ENCODE measurements at regions not wholly inside any gene's neighbourhood (a gene's known extent, or its start where the extent isn't known, plus 50 kb on each side); places are given as distances from the start of the nearest gene placed in this dataset.
"Not testable (repeated sequence)": the region's sequence is repeated elsewhere in the genome, so short reads cannot be mapped to it uniquely, and the experiment has no call there.

- DNase-seq (ENCODE audit: low read depth): no peak
Measured at GRCh38 chr9:90147426-90147825, 495.2 kb downstream of the DIRAS2 start.

GRCh38 chr9:90156318-90156717 is 486.3 kb downstream of the DIRAS2 start:
- no peak for DNase-seq (ENCODE audit: low read depth)

GRCh38 chr9:90162326-90162725 is 480.3 kb downstream of the DIRAS2 start:
- DNase-seq (ENCODE audit: low read depth): no peak

GRCh38 chr9:90162819-90163218 is 479.8 kb downstream of the DIRAS2 start:
- DNase-seq (ENCODE audit: low read depth): no peak

- DNase-seq (ENCODE audit: low read depth): no peak
Measured at GRCh38 chr9:90165281-90165680, 477.3 kb downstream of the DIRAS2 start.

- not testable (repeated sequence) for DNase-seq (ENCODE audit: low read depth)
Measured at GRCh38 chr9:90166374-90166773, 476.2 kb downstream of the DIRAS2 start.

- DNase-seq (ENCODE audit: low read depth): no peak
Measured at GRCh38 chr9:90167914-90168313, 474.7 kb downstream of the DIRAS2 start.

GRCh38 chr9:90169490-90169889 is 473.1 kb downstream of the DIRAS2 start:
- no peak for DNase-seq (ENCODE audit: low read depth)

GRCh38 chr9:90173935-90174334 is 468.7 kb downstream of the DIRAS2 start:
- not testable (repeated sequence) for DNase-seq (ENCODE audit: low read depth)

GRCh38 chr9:90174346-90174745 is 468.3 kb downstream of the DIRAS2 start:
- not testable (repeated sequence) for DNase-seq (ENCODE audit: low read depth)

GRCh38 chr9:90175257-90175656 is 467.4 kb downstream of the DIRAS2 start:
- no peak for DNase-seq (ENCODE audit: low read depth)

GRCh38 chr9:90175865-90176264 is 466.8 kb downstream of the DIRAS2 start:
- DNase-seq (ENCODE audit: low read depth): no peak

GRCh38 chr9:90176901-90177300 is 465.7 kb downstream of the DIRAS2 start:
- DNase-seq (ENCODE audit: low read depth): no peak

- no peak for DNase-seq (ENCODE audit: low read depth)
Measured at GRCh38 chr9:90180381-90180780, 462.2 kb downstream of the DIRAS2 start.

GRCh38 chr9:90188656-90189055 is 454.0 kb downstream of the DIRAS2 start:
- DNase-seq (ENCODE audit: low read depth): no peak

GRCh38 chr9:90189306-90189705 is 453.3 kb downstream of the DIRAS2 start:
- no peak for DNase-seq (ENCODE audit: low read depth)

GRCh38 chr9:90192465-90192864 is 450.2 kb downstream of the DIRAS2 start:
- peak; percentile 38 for DNase-seq (ENCODE audit: low read depth)

GRCh38 chr9:90198956-90199355 is 443.7 kb downstream of the DIRAS2 start:
- no peak for DNase-seq (ENCODE audit: low read depth)

GRCh38 chr9:90201766-90202165 is 440.9 kb downstream of the DIRAS2 start:
- no peak for DNase-seq (ENCODE audit: low read depth)

- DNase-seq (ENCODE audit: low read depth): no peak
Measured at GRCh38 chr9:90204128-90204831, 438.3 kb downstream of the DIRAS2 start.

- DNase-seq (ENCODE audit: low read depth): not testable (repeated sequence)
Measured at GRCh38 chr9:90213045-90213444, 429.6 kb downstream of the DIRAS2 start.

GRCh38 chr9:90219548-90220118 is 423.0 kb downstream of the DIRAS2 start:
- DNase-seq (ENCODE audit: low read depth): no peak

- DNase-seq (ENCODE audit: low read depth): not testable (repeated sequence)
Measured at GRCh38 chr9:90221899-90222298, 420.7 kb downstream of the DIRAS2 start.

GRCh38 chr9:90226839-90227338 is 415.7 kb downstream of the DIRAS2 start:
- peak; percentile 28 for DNase-seq (ENCODE audit: low read depth)

Measured in activated T-helper 1 cell treated with Interleukin-2 at 50 U/mL for 16 hours (primary cell).